Activated T-helper 1 cell treated with anti-CD3 and anti-CD28 coated beads, Interleukin-12 subunit alpha, Interleukin-12 subunit beta, Interleukin-2, Interleukin-4 antibody, amounts not matched to agents 30 ng/mL and 10 ng/mL and 1 ng/mL, durations not matched to agents 14 hours and 24 hours and 36 hours (primary cell): ENCODE measurements at regions not wholly inside any gene's neighbourhood (a gene's known extent, or its start where the extent isn't known, plus 50 kb on each side); places are given as distances from the start of the nearest gene placed in this dataset.
"Not testable (repeated sequence)": the region's sequence is repeated elsewhere in the genome, so short reads cannot be mapped to it uniquely, and the experiment has no call there.

Source experiments
- DNase-seq: peaks from one replicate; pipeline ENCODE4 v3.0.0; 2021; ENCODE audit warnings: low spot score
- H3K27ac Mint-ChIP-seq: one replicate; pipeline ENCODE4 v1.8.0; 2021; ENCODE audit warnings: mild to moderate bottlenecking, mixed read lengths
- H3K27me3 Mint-ChIP-seq: one replicate; pipeline ENCODE4 v1.8.0; 2022; ENCODE audit warnings: mild to moderate bottlenecking, moderate library complexity, mixed read lengths; ENCODE audit not compliant: insufficient read depth
- H3K36me3 Mint-ChIP-seq: one replicate; pipeline ENCODE4 v1.8.0; 2021; ENCODE audit warnings: low read depth, mixed read lengths
- H3K4me1 Mint-ChIP-seq: one replicate; pipeline ENCODE4 v1.8.0; 2021; ENCODE audit warnings: low read depth, mixed read lengths
- H3K4me3 Mint-ChIP-seq: one replicate; pipeline ENCODE4 v1.8.0; 2021; ENCODE audit warnings: mild to moderate bottlenecking, moderate library complexity, mixed read lengths
- H3K9me3 Mint-ChIP-seq: one replicate; pipeline ENCODE4 v1.8.0; 2021; ENCODE audit warnings: mixed read lengths
- intact Hi-C: fragments of 100-400 bp; cut with micrococcal nuclease; formaldehyde crosslinking; loops from one replicate; pipeline ENCODE4 v1.15.1; 2024

DNA sequence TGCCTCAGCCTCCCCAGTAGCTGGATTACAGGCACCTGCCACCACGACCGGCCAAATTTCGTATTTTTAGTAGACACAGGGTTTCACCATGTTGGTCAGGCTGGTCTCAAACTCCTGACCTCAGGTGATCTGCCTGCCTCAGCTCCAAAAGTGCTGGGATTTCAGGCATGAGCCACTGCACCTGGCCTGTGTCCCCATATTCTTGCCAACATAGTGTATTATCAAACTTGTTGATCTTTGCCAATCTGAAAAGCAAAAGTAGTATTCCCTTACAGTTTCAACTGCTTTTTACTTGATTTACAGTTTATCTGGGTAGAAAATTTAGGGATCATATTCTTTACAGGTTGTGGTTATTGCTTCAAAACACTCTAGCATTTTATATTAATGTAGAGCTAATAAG, 524.9 kb downstream of the TTLL7 start:
- H3K27me3 Mint-ChIP-seq, H3K36me3 Mint-ChIP-seq, intact Hi-C loops, H3K9me3 Mint-ChIP-seq, DNase-seq, H3K4me3 Mint-ChIP-seq, H3K27ac Mint-ChIP-seq, H3K4me1 Mint-ChIP-seq: not testable (repeated sequence)

DNA sequence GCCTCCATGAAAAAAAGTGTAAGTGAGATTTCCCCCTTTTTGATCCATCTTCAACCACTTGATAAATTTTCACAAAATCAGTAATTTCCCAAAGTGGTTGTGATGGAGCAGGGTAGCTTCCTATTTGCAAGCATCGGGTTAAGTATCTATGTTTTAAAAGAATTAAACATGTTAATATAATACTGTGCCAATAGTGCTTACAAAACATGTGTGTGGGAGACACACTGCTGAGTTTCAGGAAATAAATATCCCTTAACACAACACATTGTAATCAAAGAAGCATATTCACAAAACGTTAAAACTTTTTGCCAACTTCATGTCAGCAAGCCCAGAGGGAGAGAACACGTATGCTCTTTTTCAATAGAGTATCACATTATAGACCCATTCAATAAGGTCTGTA, 526.9 kb downstream of the TTLL7 start:
- H3K27me3 Mint-ChIP-seq, H3K4me1 Mint-ChIP-seq, intact Hi-C loops, H3K27ac Mint-ChIP-seq, H3K36me3 Mint-ChIP-seq, H3K4me3 Mint-ChIP-seq, H3K9me3 Mint-ChIP-seq, DNase-seq: not testable (repeated sequence)

GRCh38 chr1:83471272-83471671, 527.7 kb downstream of the TTLL7 start:
- intact Hi-C loops, H3K36me3 Mint-ChIP-seq, H3K27me3 Mint-ChIP-seq, H3K4me3 Mint-ChIP-seq, H3K27ac Mint-ChIP-seq, H3K9me3 Mint-ChIP-seq, DNase-seq, H3K4me1 Mint-ChIP-seq: not testable (repeated sequence)

- H3K9me3 Mint-ChIP-seq, H3K36me3 Mint-ChIP-seq, H3K27me3 Mint-ChIP-seq, H3K4me3 Mint-ChIP-seq, H3K27ac Mint-ChIP-seq, H3K4me1 Mint-ChIP-seq, intact Hi-C loops, DNase-seq: not testable (repeated sequence)
These were observed 530.6 kb downstream of the TTLL7 start for GRCh38 chr1:83468336-83468735.

DNA sequence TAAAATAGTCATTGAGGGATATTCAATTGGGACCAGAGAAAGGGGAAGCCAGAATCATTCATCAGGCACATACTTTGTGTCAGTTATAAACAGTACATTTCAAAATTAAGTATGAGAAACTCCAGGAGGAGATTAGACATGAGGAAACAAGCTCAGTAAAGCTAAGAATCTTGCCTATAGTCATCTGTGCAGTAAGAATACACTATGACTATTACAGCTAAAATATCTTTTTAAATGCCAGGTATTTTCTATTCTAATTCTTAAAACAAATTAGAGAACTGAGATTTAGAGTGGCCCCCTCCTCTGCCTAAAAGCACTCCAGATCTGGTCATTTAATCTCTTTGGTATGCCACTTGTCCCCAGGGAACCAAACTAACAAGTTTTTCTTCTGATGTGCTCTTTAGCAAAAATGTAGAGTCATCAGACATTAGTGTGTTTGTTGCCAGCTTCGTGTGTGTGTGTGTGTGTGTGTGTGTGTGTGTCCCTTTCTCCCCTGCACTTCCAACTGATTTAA, 541.1 kb downstream of the TTLL7 start:
- intact Hi-C loops, H3K27ac Mint-ChIP-seq, DNase-seq, H3K36me3 Mint-ChIP-seq, H3K27me3 Mint-ChIP-seq, H3K4me3 Mint-ChIP-seq, H3K9me3 Mint-ChIP-seq: not testable (repeated sequence)
- peaks cover 10% of the 10 kb centered on the region for H3K4me1 Mint-ChIP-seq

DNA sequence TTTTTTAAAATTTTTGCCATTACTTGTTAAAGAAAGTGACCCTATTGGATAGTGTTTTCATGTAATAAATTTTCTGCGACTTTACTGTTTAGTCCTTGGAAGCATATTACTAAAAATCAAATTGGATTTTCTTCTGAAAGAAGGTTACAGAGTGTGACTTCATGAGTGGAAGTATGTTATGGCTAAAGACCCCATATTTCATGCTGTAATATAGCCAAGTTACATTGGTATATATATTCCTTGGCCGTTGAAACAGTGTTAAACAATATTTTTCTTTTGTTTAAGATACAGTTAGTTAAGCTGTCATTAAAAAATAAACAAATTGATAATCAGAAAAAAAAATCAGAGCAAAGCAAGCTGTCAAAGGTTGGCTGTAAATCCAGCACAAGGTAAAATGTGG, 541.7 kb downstream of the TTLL7 start:
- intact Hi-C loops, H3K36me3 Mint-ChIP-seq, H3K27me3 Mint-ChIP-seq, H3K27ac Mint-ChIP-seq, DNase-seq, H3K9me3 Mint-ChIP-seq, H3K4me3 Mint-ChIP-seq: not testable (repeated sequence)
- H3K4me1 Mint-ChIP-seq = peaks cover 10% of the 10 kb centered on the region

DNA sequence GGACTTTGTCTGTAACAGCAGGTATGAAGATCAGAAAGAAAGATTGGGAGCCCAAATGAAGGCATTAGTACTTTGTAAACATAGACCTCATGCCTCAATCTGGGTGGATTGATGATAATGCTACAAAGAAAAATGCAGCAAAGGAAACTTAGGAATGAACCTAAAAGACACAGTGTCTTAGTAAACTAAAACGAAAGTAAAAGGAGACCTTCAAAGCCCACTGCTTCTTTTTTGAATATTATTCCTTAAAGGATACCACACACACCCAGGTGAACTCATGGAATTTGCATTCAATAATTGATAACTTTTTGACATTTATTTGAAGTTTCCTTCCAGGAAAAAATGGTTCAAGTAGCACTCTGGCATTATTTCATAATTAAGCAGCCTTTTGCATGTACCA, 543.2 kb downstream of the TTLL7 start:
- intact Hi-C loops, H3K36me3 Mint-ChIP-seq: not testable (repeated sequence)
- peak overlapping the region; percentile 9 for H3K4me3 Mint-ChIP-seq

GRCh38 chr1:83445873-83446272, 553.1 kb downstream of the TTLL7 start:
- DNase-seq, H3K9me3 Mint-ChIP-seq, H3K4me3 Mint-ChIP-seq, intact Hi-C loops, H3K4me1 Mint-ChIP-seq, H3K27ac Mint-ChIP-seq, H3K36me3 Mint-ChIP-seq, H3K27me3 Mint-ChIP-seq: not testable (repeated sequence)

More for the DNA sequence above, 543.2 kb downstream of the TTLL7 start:
- not testable (repeated sequence) for DNase-seq, H3K27ac Mint-ChIP-seq, H3K9me3 Mint-ChIP-seq, H3K27me3 Mint-ChIP-seq
- H3K4me1 Mint-ChIP-seq = peaks cover 15% of the 10 kb centered on the region

DNA sequence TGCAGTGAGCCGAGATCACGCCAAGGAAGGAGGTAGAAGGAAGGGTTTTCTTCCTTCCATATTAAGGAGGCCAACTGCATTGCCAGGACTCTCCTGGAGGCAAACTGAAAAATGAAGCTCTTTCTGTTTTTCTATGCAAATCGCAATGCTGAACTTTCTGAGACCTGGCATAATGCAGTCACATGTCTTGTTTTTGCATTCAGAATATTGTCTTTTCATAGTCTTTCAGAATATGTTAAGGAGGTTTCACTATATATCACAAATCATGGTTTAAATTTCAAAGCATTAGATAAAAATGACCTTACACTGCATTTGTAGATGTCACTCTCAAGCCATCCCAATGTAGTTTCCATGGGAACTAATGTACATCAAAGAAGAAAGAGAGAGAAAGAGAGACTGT, 556.5 kb downstream of the TTLL7 start:
- H3K4me3 Mint-ChIP-seq, H3K27me3 Mint-ChIP-seq, DNase-seq, H3K27ac Mint-ChIP-seq, H3K4me1 Mint-ChIP-seq, H3K9me3 Mint-ChIP-seq, intact Hi-C loops, H3K36me3 Mint-ChIP-seq: not testable (repeated sequence)

- H3K36me3 Mint-ChIP-seq, intact Hi-C loops, H3K27me3 Mint-ChIP-seq, H3K4me3 Mint-ChIP-seq, H3K4me1 Mint-ChIP-seq, H3K9me3 Mint-ChIP-seq, H3K27ac Mint-ChIP-seq, DNase-seq: not testable (repeated sequence)
These were observed 558.3 kb downstream of the TTLL7 start for GRCh38 chr1:83440586-83440985.

DNA sequence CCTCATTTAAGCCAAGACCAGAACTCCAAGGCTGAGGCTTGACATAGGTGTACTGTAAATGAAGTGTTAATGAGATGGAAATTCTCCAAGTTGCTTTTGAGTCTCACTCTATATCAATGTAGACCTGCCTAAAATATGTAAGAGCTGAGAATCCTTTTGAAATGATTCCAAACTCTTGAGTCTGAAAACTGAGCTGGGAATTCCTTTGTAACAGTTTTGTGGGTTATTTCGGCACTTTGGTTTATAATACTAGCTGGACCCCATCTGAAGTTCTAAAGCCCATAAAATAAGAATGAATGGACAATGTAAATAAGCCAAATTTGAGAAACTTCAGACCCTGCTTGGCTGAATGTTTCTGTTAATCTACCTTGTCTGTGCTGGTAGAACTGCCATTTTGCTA, 558.9 kb downstream of the TTLL7 start:
- H3K4me3 Mint-ChIP-seq, intact Hi-C loops, DNase-seq, H3K27me3 Mint-ChIP-seq, H3K27ac Mint-ChIP-seq, H3K9me3 Mint-ChIP-seq, H3K36me3 Mint-ChIP-seq, H3K4me1 Mint-ChIP-seq: not testable (repeated sequence)

DNA sequence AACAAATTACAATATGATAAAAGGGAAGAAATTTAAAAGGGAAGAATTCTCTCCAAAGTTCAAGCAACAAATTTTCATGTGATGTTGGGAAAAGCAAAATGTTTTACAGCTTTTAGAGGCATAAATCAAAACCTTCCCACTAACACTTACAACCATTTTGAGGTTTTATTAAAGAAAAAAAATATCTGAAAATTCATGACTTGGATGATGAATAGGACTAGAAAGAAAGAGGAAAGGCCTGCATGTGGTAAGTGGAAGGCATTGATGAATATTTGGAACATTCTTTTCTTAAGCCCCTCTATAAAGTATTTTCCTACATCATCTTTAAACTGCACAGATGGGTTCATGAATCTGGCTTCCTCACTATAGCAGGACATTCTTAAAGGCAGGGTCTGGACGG, 560.6 kb downstream of the TTLL7 start:
- H3K4me1 Mint-ChIP-seq, intact Hi-C loops, DNase-seq, H3K27me3 Mint-ChIP-seq, H3K9me3 Mint-ChIP-seq, H3K4me3 Mint-ChIP-seq, H3K27ac Mint-ChIP-seq, H3K36me3 Mint-ChIP-seq: not testable (repeated sequence)

DNA sequence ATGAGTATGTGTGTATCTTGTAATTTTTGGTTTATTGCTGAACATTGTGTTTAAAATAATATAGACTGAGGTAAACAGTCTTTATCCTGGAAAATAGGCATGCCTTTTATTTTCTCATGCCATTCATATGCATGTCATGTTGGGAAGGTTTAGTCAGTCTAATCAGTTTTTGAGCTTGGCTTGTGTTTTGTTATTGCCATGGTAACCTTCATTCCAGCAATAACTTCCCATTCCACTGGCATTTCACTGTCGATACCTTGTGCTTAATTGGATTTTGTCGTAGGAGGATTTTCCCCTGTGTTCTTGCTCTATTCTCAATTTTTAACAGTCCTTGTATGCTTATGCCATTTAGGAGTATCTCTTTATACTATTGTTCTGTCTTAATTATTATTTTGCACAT, 563.6 kb downstream of the TTLL7 start:
- H3K27ac Mint-ChIP-seq, intact Hi-C loops, H3K27me3 Mint-ChIP-seq, H3K36me3 Mint-ChIP-seq, H3K4me3 Mint-ChIP-seq, H3K4me1 Mint-ChIP-seq, DNase-seq, H3K9me3 Mint-ChIP-seq: not testable (repeated sequence)

GRCh38 chr1:83427566-83427965, 571.4 kb downstream of the TTLL7 start:
- H3K9me3 Mint-ChIP-seq, intact Hi-C loops, H3K4me3 Mint-ChIP-seq, H3K36me3 Mint-ChIP-seq, H3K27ac Mint-ChIP-seq, DNase-seq, H3K4me1 Mint-ChIP-seq, H3K27me3 Mint-ChIP-seq: not testable (repeated sequence)
